ENCODE measurements at regions not wholly inside any gene's neighbourhood (a gene's known extent, or its start where the extent isn't known, plus 50 kb on each side); places are given as distances from the start of the nearest gene placed in this dataset.

DNA sequence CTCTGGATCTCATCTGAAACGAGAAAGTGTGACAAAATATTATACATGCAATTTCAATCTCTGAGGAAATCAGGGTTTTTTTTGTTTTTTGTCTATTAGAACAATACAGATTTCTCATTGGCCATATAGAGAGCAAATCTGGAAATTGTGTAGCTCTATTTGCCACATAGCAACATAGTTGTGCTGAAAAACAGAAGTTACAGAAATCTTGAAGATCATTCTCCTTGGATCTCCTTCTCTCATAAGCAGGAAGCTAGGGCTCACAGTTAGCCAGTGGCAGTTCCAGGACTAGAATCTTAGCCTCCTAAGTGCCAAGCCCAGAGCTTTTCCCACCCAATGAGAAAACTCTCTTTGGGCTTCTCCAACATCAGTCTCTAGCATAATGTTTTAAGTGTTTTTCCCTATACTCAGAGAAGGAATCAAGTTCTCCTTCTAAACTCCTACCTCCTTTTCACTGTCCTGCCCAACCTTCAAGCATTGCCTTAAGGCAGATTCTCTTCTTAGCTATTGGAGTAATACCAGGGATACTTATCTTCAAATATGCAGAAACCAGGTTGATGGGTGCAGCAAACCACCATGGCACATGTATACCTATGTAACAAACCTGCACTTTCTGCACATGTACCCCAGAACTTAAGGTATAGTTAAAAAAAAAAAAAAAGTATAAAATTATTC lies 211.6 kb downstream of the ALDH8A1 start:
- TF ChIP-seq CTCF (IDR thresholded peaks at IDR 0.05; ENCODE audit: extremely low read depth in 1 of 2, insufficient read depth in 1 of 2, low read depth in 1 of 2, low read length in 2 of 2), result no peak
- no peak for TF ChIP-seq POLR2A (IDR thresholded peaks at IDR 0.05; ENCODE audit: low read depth, low read length)
- no peak for TF ChIP-seq MYC (IDR thresholded peaks at IDR 0.05; ENCODE audit: low read depth, low read length)

All from endothelial cell of umbilical vein (primary cell).